ENCODE measurements at regions not wholly inside any gene's neighbourhood (a gene's known extent, or its start where the extent isn't known, plus 50 kb on each side); places are given as distances from the start of the nearest gene placed in this dataset.

- Histone ChIP-seq H3K4me3 (no peak overlapping the region), H3K27me3 (no peaks in the 10 kb centered on the region), H3K36me3 (no peaks in the 10 kb centered on the region), H3K9me3 (no peaks in the 10 kb centered on the region), H3K4me1 (no peaks in the 10 kb centered on the region), H3K27ac (no peak overlapping the region)
- TF ChIP-seq POLR2A (IDR thresholded peaks at IDR 0.05) (no peak), CTCF (IDR thresholded peaks at IDR 0.05) (no peak)
- no peak for DNase-seq
- intact Hi-C loops (cut with DNase I; ENCODE audit: low total_unique reads) = no loop called here
Observed at GRCh38 chr2:35294636-35295263, 1060.8 kb upstream of the CRIM1 start.

GRCh38 chr2:35293261-35293660, 1062.3 kb upstream of the CRIM1 start:
- Histone ChIP-seq H3K4me1 (no peaks in the 10 kb centered on the region), H3K4me3 (no peak overlapping the region), H3K9me3 (no peaks in the 10 kb centered on the region), H3K27me3 (no peaks in the 10 kb centered on the region), H3K36me3 (no peaks in the 10 kb centered on the region), H3K27ac (no peak overlapping the region)
- TF ChIP-seq POLR2A (IDR thresholded peaks at IDR 0.05) = no peak
- TF ChIP-seq CTCF (IDR thresholded peaks at IDR 0.05) = no peak
- DNase-seq = no peak
- intact Hi-C loops (cut with DNase I; ENCODE audit: low total_unique reads) = no loop called here

GRCh38 chr2:35292199-35292598, 1063.4 kb upstream of the CRIM1 start:
- no peak overlapping the region for H3K27ac ChIP-seq
- no peaks in the 10 kb centered on the region for H3K36me3 ChIP-seq
- TF ChIP-seq POLR2A (IDR thresholded peaks at IDR 0.05) (no peak), CTCF (IDR thresholded peaks at IDR 0.05) (no peak)
- no peaks in the 10 kb centered on the region for H3K27me3 ChIP-seq
- no peak overlapping the region for H3K4me3 ChIP-seq
- H3K9me3 ChIP-seq = no peaks in the 10 kb centered on the region
- H3K4me1 ChIP-seq = no peaks in the 10 kb centered on the region
- DNase-seq = no peak
- intact Hi-C loops (cut with DNase I; ENCODE audit: low total_unique reads) = no loop called here

- intact Hi-C loops (cut with DNase I; ENCODE audit: low total_unique reads) = no loop called here
- no peaks in the 10 kb centered on the region for H3K27me3 ChIP-seq
- no peak for DNase-seq
- no peaks in the 10 kb centered on the region for H3K36me3 ChIP-seq
- TF ChIP-seq POLR2A (IDR thresholded peaks at IDR 0.05) = no peak
- TF ChIP-seq CTCF (IDR thresholded peaks at IDR 0.05) = no peak
- no peaks in the 10 kb centered on the region for H3K9me3 ChIP-seq
- H3K27ac ChIP-seq = no peak overlapping the region
- no peaks in the 10 kb centered on the region for H3K4me1 ChIP-seq
- no peak overlapping the region for H3K4me3 ChIP-seq
Observed at GRCh38 chr2:35281702-35282101, 1073.9 kb upstream of the CRIM1 start.

- no peaks in the 10 kb centered on the region for H3K9me3 ChIP-seq
- no peak overlapping the region for H3K4me3 ChIP-seq
- H3K27me3 ChIP-seq = no peaks in the 10 kb centered on the region
- no peaks in the 10 kb centered on the region for H3K36me3 ChIP-seq
- no peak overlapping the region for H3K27ac ChIP-seq
- intact Hi-C loops (cut with DNase I; ENCODE audit: low total_unique reads) = no loop called here
- H3K4me1 ChIP-seq = no peaks in the 10 kb centered on the region
- DNase-seq = no peak
- TF ChIP-seq CTCF (IDR thresholded peaks at IDR 0.05) (no peak), POLR2A (IDR thresholded peaks at IDR 0.05) (no peak)
Observed at GRCh38 chr2:35255826-35256225, 1099.8 kb upstream of the CRIM1 start.

Measured in uterus (tissue), 3 donors.